Right renal pelvis (tissue), 4 donors: ENCODE measurements at regions not wholly inside any gene's neighbourhood (a gene's known extent, or its start where the extent isn't known, plus 50 kb on each side); places are given as distances from the start of the nearest gene placed in this dataset.
"Not testable (repeated sequence)": the region's sequence is repeated elsewhere in the genome, so short reads cannot be mapped to it uniquely, and the experiment has no call there.

Experiments
- DNase-seq, 4 donors: peaks; one replicate each; pipeline ENCODE4 v3.0.0-alpha.2; 2013; ENCODE audit warnings: low read depth in 4 of 4, low spot score in 3 of 4, missing footprints in 1 of 4

DNA sequence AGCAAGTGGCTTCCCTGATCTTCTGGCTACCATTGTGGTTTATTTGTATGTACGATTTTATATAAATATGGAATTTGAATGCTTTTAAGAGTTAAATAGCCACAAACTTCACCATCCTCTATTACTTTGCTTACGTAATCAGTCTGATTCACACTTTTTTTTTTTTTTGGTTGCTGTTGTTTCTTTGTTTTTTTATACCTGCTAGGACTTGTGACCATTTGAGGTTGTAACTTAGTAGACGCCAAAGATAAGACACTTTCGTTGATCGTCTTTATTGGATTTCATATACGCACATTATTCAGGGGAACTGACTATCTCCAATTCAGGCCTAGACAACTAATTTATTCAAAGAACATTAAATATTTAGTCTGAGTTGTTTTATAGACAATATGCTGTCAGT, 559.0 kb downstream of the CBLN4 start:
- DNase-seq = no peak

GRCh38 chr20:55439070-55439469, 566.2 kb downstream of the CBLN4 start:
- DNase-seq = no peak

- DNase-seq = no peak
These were observed 567.4 kb downstream of the CBLN4 start for GRCh38 chr20:55437798-55438415.

- peak in 1 of 4 donors; percentile 26 for DNase-seq
These were observed 580.4 kb downstream of the CBLN4 start for GRCh38 chr20:55424968-55425367.

DNA sequence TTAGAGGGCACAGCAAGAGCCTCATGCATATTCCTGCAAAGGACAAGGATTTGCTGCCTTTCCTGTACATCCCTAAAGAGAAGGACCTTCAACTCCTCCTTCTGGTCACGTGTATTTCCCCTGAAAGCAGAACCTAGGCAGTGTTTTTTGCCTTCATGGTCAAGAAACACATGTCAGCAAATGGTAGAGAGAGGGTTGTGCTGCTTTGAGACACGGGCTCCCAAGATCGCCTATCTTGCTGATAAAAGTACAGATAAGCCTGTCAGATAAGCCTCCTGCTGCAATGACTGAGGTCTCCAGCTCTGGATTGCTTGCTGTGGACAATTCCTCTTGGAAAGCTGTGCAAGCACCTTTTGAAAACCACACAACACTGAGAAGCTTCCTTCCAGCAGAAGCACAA, 580.8 kb downstream of the CBLN4 start:
- no peak for DNase-seq

DNA sequence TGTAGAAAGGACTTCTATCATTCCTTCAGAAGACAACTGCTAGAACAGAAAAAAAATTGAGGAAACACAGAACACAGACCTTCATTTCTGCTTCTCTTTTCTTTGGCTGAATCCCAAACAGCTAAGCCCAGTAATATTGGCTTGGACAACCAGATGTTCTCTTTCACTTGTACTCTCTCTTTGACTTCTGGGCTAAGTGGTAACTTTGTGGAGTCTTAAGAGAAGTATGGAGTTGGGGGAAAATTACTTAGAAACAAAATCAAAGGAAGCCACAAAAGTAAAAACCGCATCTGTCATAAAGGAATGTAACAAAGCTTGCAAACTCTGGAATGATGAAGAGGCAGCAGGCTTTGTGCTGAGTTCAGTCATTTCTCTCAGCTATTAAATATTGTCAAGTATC, 587.5 kb downstream of the CBLN4 start:
- DNase-seq = peak; percentile 28 to 62 (median 52)

DNA sequence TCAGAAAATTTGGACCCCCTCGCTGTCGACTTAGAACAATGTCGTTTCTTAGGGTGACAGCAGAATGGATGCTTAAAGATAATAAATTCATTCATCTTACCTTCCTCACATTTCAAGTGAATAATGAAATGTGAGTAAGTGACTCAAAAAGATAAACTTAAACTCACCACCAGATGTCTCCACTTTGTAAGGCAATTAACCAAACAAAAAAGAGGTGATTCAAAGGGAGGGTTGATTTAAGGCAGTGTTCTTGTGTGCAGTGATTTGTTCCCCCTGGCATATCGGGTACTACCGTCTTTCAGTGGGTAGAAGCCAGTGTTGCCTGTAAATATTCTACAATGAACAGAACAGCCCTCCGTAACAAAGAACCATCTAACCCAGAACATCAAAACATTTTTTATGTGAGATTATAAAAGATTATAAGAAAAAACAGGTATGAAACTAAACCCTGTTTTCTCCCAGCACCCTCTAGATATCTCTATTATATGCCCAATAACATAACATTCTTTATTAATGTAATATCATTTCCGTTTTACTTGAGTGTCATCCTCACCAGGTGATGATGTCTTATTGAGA, 589.7 kb downstream of the CBLN4 start:
- peak in 1 of 4 donors; percentile 36 for DNase-seq

GRCh38 chr20:55412508-55412907, 592.8 kb downstream of the CBLN4 start:
- DNase-seq = not testable (repeated sequence)

- DNase-seq = no peak
These were observed 598.4 kb downstream of the CBLN4 start for GRCh38 chr20:55406891-55407290.

- DNase-seq = no peak
These were observed 610.7 kb downstream of the CBLN4 start for GRCh38 chr20:55394592-55394991.

- no peak for DNase-seq
These were observed 614.5 kb downstream of the CBLN4 start for GRCh38 chr20:55390791-55391190.

DNA sequence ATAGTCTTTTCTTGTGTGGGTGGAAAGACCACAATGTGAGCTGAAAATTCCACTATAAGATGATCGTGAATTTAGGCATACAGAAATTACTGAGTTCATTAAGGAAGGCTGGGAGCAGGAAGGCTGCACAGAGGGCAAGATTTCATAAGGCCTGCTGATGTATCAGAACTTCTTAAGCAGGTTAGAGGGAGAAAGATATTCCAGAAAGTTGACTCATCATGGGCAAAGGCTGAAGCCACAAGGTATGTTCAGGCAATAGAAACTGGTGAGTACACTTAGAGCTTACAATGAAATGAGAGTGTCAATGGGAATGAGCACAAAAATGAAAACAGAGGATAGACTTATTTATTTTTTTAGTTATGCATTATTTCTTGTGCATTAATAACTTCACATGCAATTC, 618.6 kb downstream of the CBLN4 start:
- no peak for DNase-seq

- no peak for DNase-seq
These were observed 629.4 kb downstream of the CBLN4 start for GRCh38 chr20:55375920-55376319.

- no peak for DNase-seq
These were observed 639.6 kb downstream of the CBLN4 start for GRCh38 chr20:55365745-55366144.

DNA sequence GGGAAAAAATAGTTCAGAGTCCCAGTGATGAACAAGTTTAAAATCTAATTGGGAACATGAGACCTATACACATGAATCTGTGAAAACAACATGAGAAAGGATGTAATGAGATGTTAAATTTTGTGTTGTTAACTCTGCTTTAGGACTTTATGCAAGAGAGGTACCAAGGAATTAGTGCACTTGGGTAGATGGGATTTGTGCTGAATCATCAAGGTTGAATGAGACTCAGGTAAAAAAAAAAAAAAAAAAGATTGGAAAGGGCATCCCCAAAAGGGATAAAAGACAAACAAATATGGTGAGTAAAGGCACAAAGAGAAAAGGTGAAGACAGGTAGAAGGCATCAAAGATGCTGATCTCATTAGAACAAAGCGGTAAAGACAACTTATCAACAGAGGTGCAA, 644.4 kb downstream of the CBLN4 start:
- DNase-seq = no peak

- no peak for DNase-seq
These were observed 650.6 kb downstream of the CBLN4 start for GRCh38 chr20:55354720-55355119.

DNA sequence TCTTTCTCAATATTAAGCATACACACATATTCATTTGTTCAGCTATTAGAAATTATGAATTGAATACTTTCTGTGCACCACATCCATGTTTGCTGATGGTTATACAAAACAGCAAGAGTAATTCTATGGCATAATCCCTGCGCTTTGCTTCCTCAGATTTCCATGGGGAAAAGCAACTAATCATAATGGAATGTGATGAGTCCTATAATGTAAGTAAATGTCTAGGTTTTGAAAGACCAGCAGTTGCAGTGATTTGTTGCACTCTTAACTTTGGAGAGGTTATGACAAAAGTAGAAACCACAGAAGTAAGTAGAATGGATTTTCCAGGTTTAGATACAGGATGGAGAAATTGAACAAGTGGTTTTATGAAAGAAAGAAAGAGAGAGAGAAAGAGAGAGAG, 652.1 kb downstream of the CBLN4 start:
- DNase-seq = no peak

GRCh38 chr20:55348223-55348622, 657.1 kb downstream of the CBLN4 start:
- no peak for DNase-seq

DNA sequence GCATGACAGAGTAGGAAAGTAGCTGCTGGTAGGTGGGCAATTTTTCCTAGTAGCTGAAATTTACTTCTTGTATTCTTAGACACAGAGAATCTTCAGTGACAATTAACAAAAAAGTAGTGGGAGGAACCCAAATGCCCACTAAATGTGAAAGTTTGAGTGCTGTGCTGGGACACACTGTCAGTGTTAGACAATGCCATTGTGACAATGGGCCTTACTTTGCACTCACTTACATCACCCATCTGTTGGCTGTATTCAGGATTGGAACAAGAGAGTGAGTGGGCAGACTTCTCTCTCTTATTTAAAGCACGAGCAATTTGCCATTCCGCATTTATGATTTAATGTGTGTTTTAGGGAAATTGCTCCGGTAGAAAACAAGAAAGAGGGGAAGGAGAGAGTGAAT, 662.5 kb downstream of the CBLN4 start:
- DNase-seq = no peak

DNA sequence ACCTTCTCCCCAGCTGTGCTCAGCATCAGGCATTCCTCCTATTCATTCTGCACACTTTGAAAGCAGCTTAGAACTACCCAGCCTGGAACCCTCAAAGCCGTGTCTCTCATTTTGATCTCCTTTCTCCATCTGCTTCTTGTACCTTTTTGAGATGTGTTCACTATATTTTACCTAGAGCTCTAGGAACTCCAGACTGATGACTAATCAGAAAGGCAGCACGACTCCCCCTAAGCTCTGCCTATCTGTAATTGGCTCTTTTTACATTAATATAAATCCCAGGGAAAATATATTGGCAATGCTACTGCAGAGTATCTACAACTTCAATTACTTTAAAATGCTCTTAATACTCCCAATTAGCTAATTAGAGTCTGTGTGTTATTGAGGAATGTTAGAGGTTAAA, 671.5 kb downstream of the CBLN4 start:
- no peak for DNase-seq

GRCh38 chr20:55329108-55329507, 676.2 kb downstream of the CBLN4 start:
- no peak for DNase-seq

DNA sequence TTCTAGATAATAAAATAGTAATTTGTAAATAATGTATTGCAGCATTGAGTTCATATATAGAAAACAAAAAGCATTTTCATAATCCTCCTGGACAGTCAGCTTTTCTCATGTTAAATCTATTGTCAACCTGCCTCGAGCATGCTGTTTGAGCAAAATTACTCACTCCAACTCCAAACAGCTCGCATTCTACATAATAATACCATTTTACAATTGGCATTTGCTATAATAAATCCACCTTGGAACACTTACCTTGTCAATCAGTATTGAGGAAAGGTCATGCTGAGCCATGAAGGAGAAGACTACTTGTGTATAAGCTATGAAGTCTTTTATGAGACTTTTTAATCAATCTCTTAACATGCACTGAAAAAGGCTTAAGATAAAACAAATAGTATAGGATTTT, 682.6 kb downstream of the CBLN4 start:
- no peak for DNase-seq

- no peak for DNase-seq
These were observed 688.6 kb downstream of the CBLN4 start for GRCh38 chr20:55316753-55317152.
